ENCODE measurements at regions not wholly inside any gene's neighbourhood (a gene's known extent, or its start where the extent isn't known, plus 50 kb on each side); places are given as distances from the start of the nearest gene placed in this dataset.
A peak's percentile ranks its signal among the peaks of the same experiment; 100 is the strongest.

- no peak for TF ChIP-seq CTCF (IDR thresholded peaks at IDR 0.05; ENCODE audit: low read depth, low read length)
- DNase-seq: no peak
- Histone ChIP-seq H3K9me3 (no peaks in the 10 kb centered on the region), H3K27me3 (no peaks in the 10 kb centered on the region), H3K36me3 (no peaks in the 10 kb centered on the region), H3K4me3 (ENCODE audit: low read depth, low read length) (no peak overlapping the region), H3K4me1 (no peaks in the 10 kb centered on the region)
These were observed 240.4 kb upstream of the LYZL1 start for GRCh38 chr10:29048506-29048905.

DNA sequence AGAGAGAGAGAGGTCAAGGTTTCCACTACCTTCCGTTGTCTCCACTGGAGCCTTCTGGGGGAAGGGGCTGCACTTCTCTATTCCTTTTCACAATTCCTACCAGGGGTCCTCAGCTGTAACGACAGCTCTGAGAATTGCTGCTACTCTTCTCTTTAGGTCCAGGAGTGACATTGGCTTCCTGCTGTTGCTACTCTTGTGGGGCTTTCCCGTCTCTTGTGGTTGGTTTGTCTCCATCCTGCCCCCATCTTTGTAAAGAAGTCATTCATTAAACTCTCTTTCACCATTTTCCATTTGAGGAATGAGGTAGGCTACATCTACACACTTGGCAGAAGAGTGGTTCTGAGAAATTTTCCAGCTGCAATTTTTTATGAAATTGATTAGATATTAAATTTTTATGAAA lies 238.8 kb upstream of the LYZL1 start:
- H3K4me1 ChIP-seq: no peaks in the 10 kb centered on the region
- DNase-seq: no peak
- no peak for TF ChIP-seq CTCF (IDR thresholded peaks at IDR 0.05; ENCODE audit: low read depth, low read length)

GRCh38 chr10:29055101-29055500 lies 233.8 kb upstream of the LYZL1 start:
- DNase-seq: no peak
- Histone ChIP-seq H3K4me3 (ENCODE audit: low read depth, low read length) (no peak overlapping the region), H3K4me1 (peaks cover 10% of the 10 kb centered on the region), H3K27me3 (no peaks in the 10 kb centered on the region), H3K36me3 (no peaks in the 10 kb centered on the region), H3K9me3 (no peaks in the 10 kb centered on the region)
- TF ChIP-seq CTCF (IDR thresholded peaks at IDR 0.05; ENCODE audit: low read depth, low read length): no peak

More for the DNA sequence above, 238.8 kb upstream of the LYZL1 start:
- Histone ChIP-seq H3K36me3 (no peaks in the 10 kb centered on the region), H3K9me3 (no peaks in the 10 kb centered on the region), H3K27me3 (no peaks in the 10 kb centered on the region), H3K4me3 (ENCODE audit: low read depth, low read length) (no peak overlapping the region)

DNA sequence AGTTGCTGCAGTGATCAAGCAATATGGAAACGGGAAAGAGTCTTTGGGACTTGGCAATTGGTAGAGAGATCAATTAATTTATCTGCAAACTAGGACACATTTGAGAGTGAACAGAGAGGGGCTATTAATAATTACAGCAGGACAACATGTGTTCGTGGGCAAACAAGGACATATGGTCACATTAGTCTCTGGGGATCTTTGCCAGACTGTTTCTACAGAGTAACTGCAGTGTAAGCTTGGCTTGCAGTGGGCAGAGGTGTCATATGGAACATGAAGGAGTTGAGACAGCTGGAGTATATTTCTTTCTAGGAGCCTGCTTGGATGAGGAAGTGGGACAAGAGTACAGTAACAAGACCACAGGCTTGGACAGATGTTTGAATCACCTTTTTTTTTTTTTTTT lies 232.1 kb upstream of the LYZL1 start:
- TF ChIP-seq CTCF (IDR thresholded peaks at IDR 0.05; ENCODE audit: low read depth, low read length): no peak
- DNase-seq: peak; percentile 50
- Histone ChIP-seq H3K4me1 (peaks cover 10% of the 10 kb centered on the region), H3K36me3 (no peaks in the 10 kb centered on the region), H3K4me3 (ENCODE audit: low read depth, low read length) (no peak overlapping the region), H3K27me3 (no peaks in the 10 kb centered on the region), H3K9me3 (no peaks in the 10 kb centered on the region)

- Histone ChIP-seq H3K36me3 (no peaks in the 10 kb centered on the region), H3K9me3 (no peaks in the 10 kb centered on the region), H3K4me1 (peaks cover 10% of the 10 kb centered on the region), H3K4me3 (ENCODE audit: low read depth, low read length) (peak overlapping the region; percentile 2; the same call in 1 of the 2 replicates), H3K27me3 (no peaks in the 10 kb centered on the region)
- TF ChIP-seq CTCF (IDR thresholded peaks at IDR 0.05; ENCODE audit: low read depth, low read length): no peak
- peak; percentile 47 for DNase-seq
These were observed 231.0 kb upstream of the LYZL1 start for GRCh38 chr10:29057822-29058331.

DNA sequence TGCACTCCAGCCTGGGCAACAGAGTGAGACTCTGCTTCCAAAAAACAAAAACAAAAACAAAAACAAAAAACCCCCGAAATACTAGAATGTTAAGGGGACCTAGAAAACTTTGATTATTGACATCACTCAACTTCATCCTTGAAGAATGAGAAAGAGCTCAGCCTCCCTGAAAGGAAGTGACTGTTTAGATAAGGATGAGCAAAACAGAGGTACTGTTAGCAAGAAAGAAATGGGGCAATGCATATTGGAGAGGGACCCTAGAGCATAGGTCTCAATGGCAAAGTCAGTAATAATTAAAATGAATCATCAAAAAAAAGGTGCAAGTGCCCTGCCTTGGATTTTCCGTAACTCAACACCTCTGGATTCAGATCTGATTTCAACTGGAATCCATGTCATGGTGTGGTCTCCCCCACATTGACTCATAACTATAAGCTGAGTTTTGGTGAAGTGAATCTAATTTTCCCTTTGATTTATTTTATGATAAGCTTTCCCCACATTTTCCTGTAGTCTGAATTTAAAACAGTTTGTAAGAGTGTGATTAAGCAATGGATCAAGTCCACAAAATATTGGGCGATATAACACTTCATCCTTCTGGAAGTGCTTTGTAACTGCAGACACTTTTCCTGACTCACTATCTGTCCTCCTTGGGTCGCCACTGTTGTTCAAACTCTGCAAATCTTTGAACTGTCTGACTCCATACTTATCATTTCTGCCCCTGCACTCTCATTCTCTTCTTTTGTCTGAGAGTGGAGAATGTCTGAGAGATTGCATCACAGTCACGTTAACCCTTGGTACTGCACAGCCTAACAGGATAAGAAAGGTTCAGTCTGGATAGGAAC lies 224.8 kb upstream of the LYZL1 start:
- TF ChIP-seq CTCF (IDR thresholded peaks at IDR 0.05; ENCODE audit: low read depth, low read length): no peak
- H3K36me3 ChIP-seq: no peaks in the 10 kb centered on the region
- no peaks in the 10 kb centered on the region; the same call in 1 of the 2 replicates for H3K4me1 ChIP-seq
- no peaks in the 10 kb centered on the region for H3K9me3 ChIP-seq
- no peaks in the 10 kb centered on the region for H3K27me3 ChIP-seq
- no peak for DNase-seq
- H3K4me3 ChIP-seq (ENCODE audit: low read depth, low read length): no peak overlapping the region

All from BE2C (cell line).